ENCODE measurements at regions not wholly inside any gene's neighbourhood (a gene's known extent, or its start where the extent isn't known, plus 50 kb on each side); places are given as distances from the start of the nearest gene placed in this dataset.

DNA sequence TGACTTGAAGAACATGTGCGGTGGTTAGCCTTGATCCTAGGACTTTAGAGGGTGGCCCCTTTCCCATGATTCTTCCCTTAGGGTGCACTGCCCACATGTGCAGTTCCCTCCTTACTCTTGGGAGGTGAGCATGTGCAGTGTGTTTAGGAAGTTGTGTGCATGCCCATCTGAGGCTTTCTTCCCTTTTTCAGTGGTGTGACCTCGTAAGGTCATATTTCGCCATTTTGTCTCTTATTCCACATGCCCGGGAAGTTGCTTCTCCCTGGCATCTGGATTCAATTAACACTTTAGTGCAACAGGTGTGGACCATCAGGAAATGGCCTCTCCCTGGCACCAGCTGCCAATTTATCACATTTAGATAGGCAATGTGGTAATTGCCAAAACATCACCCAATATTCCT lies 380.6 kb upstream of the VSTM2A start:
- DNase-seq (ENCODE audit: low read depth), result no peak
- H3K4me3 ChIP-seq (ENCODE audit: low read length), result no peak overlapping the region
- TF ChIP-seq CTCF (conservative IDR thresholded peaks at IDR 0.05; ENCODE audit: low read depth, low read length), result no peak

- H3K4me3 ChIP-seq (ENCODE audit: low read length), result no peak overlapping the region
- DNase-seq (ENCODE audit: low read depth), result no peak
- no peak for TF ChIP-seq CTCF (conservative IDR thresholded peaks at IDR 0.05; ENCODE audit: low read depth, low read length)
Observed at GRCh38 chr7:54166419-54166818, 375.8 kb upstream of the VSTM2A start.

GRCh38 chr7:54179321-54180029 lies 362.7 kb upstream of the VSTM2A start:
- no peak overlapping the region for H3K4me3 ChIP-seq (ENCODE audit: low read length)
- DNase-seq (ENCODE audit: low read depth), result no peak
- TF ChIP-seq CTCF (conservative IDR thresholded peaks at IDR 0.05; ENCODE audit: low read depth, low read length), result no peak

DNA sequence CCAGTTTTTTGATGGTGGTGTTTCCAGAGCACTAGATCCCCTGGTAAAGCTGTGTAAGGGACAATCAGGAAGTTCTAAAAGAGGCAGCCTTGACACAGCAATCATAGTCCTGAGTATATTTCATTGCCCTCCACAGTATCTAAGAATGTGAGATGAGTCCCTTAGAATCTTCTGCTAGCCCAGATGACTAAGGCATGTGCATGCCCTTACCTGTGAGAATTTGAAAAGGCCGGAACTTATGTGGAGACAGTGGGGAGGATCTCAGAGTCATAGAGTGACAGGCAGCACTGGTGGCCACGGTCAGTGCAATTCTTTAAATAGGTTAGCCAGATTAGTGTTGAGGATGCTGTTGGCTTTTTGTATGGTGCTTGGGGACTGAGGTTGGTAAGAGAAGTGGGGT lies 361.4 kb upstream of the VSTM2A start:
- no peak for DNase-seq (ENCODE audit: low read depth)
- no peak for TF ChIP-seq CTCF (conservative IDR thresholded peaks at IDR 0.05; ENCODE audit: low read depth, low read length)
- no peak overlapping the region for H3K4me3 ChIP-seq (ENCODE audit: low read length)

GRCh38 chr7:54183055-54183454 lies 359.1 kb upstream of the VSTM2A start:
- no peak for DNase-seq (ENCODE audit: low read depth)
- no peak for TF ChIP-seq CTCF (conservative IDR thresholded peaks at IDR 0.05; ENCODE audit: low read depth, low read length)
- H3K4me3 ChIP-seq (ENCODE audit: low read length), result no peak overlapping the region

DNA sequence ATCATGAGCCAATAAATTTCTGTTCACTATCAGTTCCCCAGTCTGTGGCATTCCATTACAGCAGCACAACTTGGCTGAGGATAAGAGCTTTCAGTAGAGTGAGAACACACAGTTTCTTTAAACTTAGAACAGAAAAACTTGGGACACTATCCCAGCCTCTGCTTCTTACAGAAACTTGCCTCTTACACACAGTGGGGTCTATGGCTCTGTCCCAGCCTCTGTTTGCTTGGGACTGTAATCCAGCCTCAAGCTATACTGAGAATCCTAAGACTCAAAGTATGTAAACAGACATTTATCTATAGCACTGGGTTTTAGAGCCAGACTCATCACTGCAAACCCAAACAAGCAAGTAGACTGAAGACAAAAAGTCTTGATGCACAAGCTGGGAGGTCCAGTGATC lies 355.8 kb upstream of the VSTM2A start:
- no peak for DNase-seq (ENCODE audit: low read depth)
- H3K4me3 ChIP-seq (ENCODE audit: low read length), result no peak overlapping the region
- TF ChIP-seq CTCF (conservative IDR thresholded peaks at IDR 0.05; ENCODE audit: low read depth, low read length), result no peak

- DNase-seq (ENCODE audit: low read depth), result no peak
- no peak for TF ChIP-seq CTCF (conservative IDR thresholded peaks at IDR 0.05; ENCODE audit: low read depth, low read length)
- H3K4me3 ChIP-seq (ENCODE audit: low read length), result no peak overlapping the region
Observed at GRCh38 chr7:54187886-54188685, 354.1 kb upstream of the VSTM2A start.

Data from retinal pigment epithelial cell (primary cell).